Neural crest cell (in vitro differentiated cells): ENCODE measurements at regions not wholly inside any gene's neighbourhood (a gene's known extent, or its start where the extent isn't known, plus 50 kb on each side); places are given as distances from the start of the nearest gene placed in this dataset.

Experiments
- DNase-seq: peaks from one replicate; pipeline ENCODE4 v3.0.0; 2021; ENCODE audit warnings: low read depth, mixed read lengths, low spot score
- H3K27ac Mint-ChIP-seq: one replicate; pipeline ENCODE4 v1.8.0; 2021; ENCODE audit warnings: mild to moderate bottlenecking, mixed read lengths; ENCODE audit not compliant: unreplicated experiment
- H3K27me3 Mint-ChIP-seq: 2 replicates; pipeline ENCODE4 v1.8.0; 2021; ENCODE audit warnings: low read depth, mild to moderate bottlenecking, mixed read lengths
- H3K36me3 Mint-ChIP-seq: 2 replicates; pipeline ENCODE4 v1.8.0; 2021; ENCODE audit warnings: low read depth, mild to moderate bottlenecking, mixed read lengths
- H3K4me1 Mint-ChIP-seq: 2 replicates; pipeline ENCODE4 v1.8.0; 2021; ENCODE audit warnings: mixed read lengths
- H3K4me3 Mint-ChIP-seq: one replicate; pipeline ENCODE4 v1.8.0; 2021; ENCODE audit warnings: mild to moderate bottlenecking, mixed read lengths
- H3K9me3 Mint-ChIP-seq: 2 replicates; pipeline ENCODE4 v1.8.0; 2021; ENCODE audit warnings: mixed read lengths
- CTCF ChIP-seq: fragments of 200-600 bp; sonication (generic); conservative IDR thresholded peaks from 2 replicates; pipeline ENCODE4 v1.5.0; 2021; ENCODE audit warnings: antibody characterized with exemption, mild to moderate bottlenecking

GRCh38 chr2:161010503-161011015 is 149.7 kb upstream of the TANK start:
- no peak for TF ChIP-seq CTCF
- Mint-ChIP-seq H3K36me3 (peaks cover 16% of the 10 kb centered on the region), H3K4me3 (no peak overlapping the region), H3K27ac (no peak overlapping the region), H3K4me1 (no peaks in the 10 kb centered on the region), H3K9me3 (peaks cover 15% of the 10 kb centered on the region), H3K27me3 (no peaks in the 10 kb centered on the region)
- DNase-seq: no peak

- peaks cover 26% of the 10 kb centered on the region for H3K9me3 Mint-ChIP-seq
- DNase-seq: no peak
- peaks cover 13% of the 10 kb centered on the region for H3K36me3 Mint-ChIP-seq
- peak overlapping the region; percentile 75 for H3K27ac Mint-ChIP-seq
- H3K4me3 Mint-ChIP-seq: no peak overlapping the region
- no peaks in the 10 kb centered on the region for H3K27me3 Mint-ChIP-seq
- H3K4me1 Mint-ChIP-seq: peaks cover 13% of the 10 kb centered on the region
- no peak for TF ChIP-seq CTCF
Observed at GRCh38 chr2:161017780-161018470, 142.3 kb upstream of the TANK start.

GRCh38 chr2:161019311-161019710 is 140.9 kb upstream of the TANK start:
- peaks cover 13% of the 10 kb centered on the region for H3K4me1 Mint-ChIP-seq
- H3K4me3 Mint-ChIP-seq: no peak overlapping the region
- no peaks in the 10 kb centered on the region for H3K27me3 Mint-ChIP-seq
- H3K27ac Mint-ChIP-seq: no peak overlapping the region
- H3K9me3 Mint-ChIP-seq: peaks cover 25% of the 10 kb centered on the region
- no peak for DNase-seq
- peaks cover 10% of the 10 kb centered on the region for H3K36me3 Mint-ChIP-seq
- no peak for TF ChIP-seq CTCF

GRCh38 chr2:161020437-161020836 is 139.8 kb upstream of the TANK start:
- no peak for TF ChIP-seq CTCF
- peaks cover 2% of the 10 kb centered on the region for H3K36me3 Mint-ChIP-seq
- DNase-seq: no peak
- H3K4me1 Mint-ChIP-seq: peaks cover 13% of the 10 kb centered on the region
- no peak overlapping the region for H3K27ac Mint-ChIP-seq
- peaks cover 3% of the 10 kb centered on the region for H3K27me3 Mint-ChIP-seq
- H3K9me3 Mint-ChIP-seq: peaks cover 15% of the 10 kb centered on the region
- H3K4me3 Mint-ChIP-seq: no peak overlapping the region

- no peak for TF ChIP-seq CTCF
- no peak for DNase-seq
- Mint-ChIP-seq H3K36me3 (no peaks in the 10 kb centered on the region), H3K27me3 (peaks cover 3% of the 10 kb centered on the region), H3K9me3 (peaks cover 7% of the 10 kb centered on the region), H3K4me1 (no peaks in the 10 kb centered on the region), H3K27ac (peak overlapping the region; percentile 1), H3K4me3 (no peak overlapping the region)
Observed at GRCh38 chr2:161028581-161028980, 131.6 kb upstream of the TANK start.
